Smooth muscle cell (in vitro differentiated cells): ENCODE measurements at regions not wholly inside any gene's neighbourhood (a gene's known extent, or its start where the extent isn't known, plus 50 kb on each side); places are given as distances from the start of the nearest gene placed in this dataset.

Experiments
- DNase-seq: peaks from one replicate; lab custom pipeline; 2025; ENCODE audit not compliant: unreplicated experiment; lab: John Stamatoyannopoulos, UW
- H2AFZ ChIP-seq: fragments of 200-600 bp; sonication (generic); 2 replicates; pipeline ENCODE4 v1.6.0; 2016; ENCODE audit warnings: antibody characterized with exemption, low read depth, mild to moderate bottlenecking
- H3F3A ChIP-seq: fragments of 200-600 bp; sonication (generic); 2 replicates; pipeline ENCODE4 v1.6.0; 2017; ENCODE audit warnings: antibody characterized with exemption, low read depth
- H3K27ac ChIP-seq: fragments of 200-600 bp; sonication (generic); 2 replicates; pipeline ENCODE4 v1.5.1; 2016; ENCODE audit warnings: low read depth, mild to moderate bottlenecking
- H3K27me3 ChIP-seq: fragments of 200-600 bp; sonication (generic); 2 replicates; pipeline ENCODE4 v1.6.1; 2016; ENCODE audit warnings: low read depth, mild to moderate bottlenecking
- H3K36me3 ChIP-seq: fragments of 200-600 bp; sonication (generic); 2 replicates; pipeline ENCODE4 v1.5.1; 2016; ENCODE audit warnings: low read depth
- H3K4me1 ChIP-seq: fragments of 200-600 bp; sonication (generic); 2 replicates; pipeline ENCODE4 v1.5.1; 2016; ENCODE audit warnings: low read depth
- H3K4me2 ChIP-seq: fragments of 200-600 bp; sonication (generic); 2 replicates; pipeline ENCODE4 v1.6.0; 2016; ENCODE audit warnings: mild to moderate bottlenecking
- H3K4me3 ChIP-seq: fragments of 200-600 bp; sonication (generic); 2 replicates; pipeline ENCODE4 v1.5.1; 2016; ENCODE audit warnings: mild to moderate bottlenecking
- H3K79me2 ChIP-seq: fragments of 200-600 bp; sonication (generic); 2 replicates; pipeline ENCODE4 v1.6.0; 2016; ENCODE audit warnings: low read depth, mild to moderate bottlenecking
- H3K9ac ChIP-seq: fragments of 200-600 bp; sonication (generic); 2 replicates; pipeline ENCODE4 v1.6.0; 2016; ENCODE audit warnings: low read depth
- H3K9me3 ChIP-seq: fragments of 200-600 bp; sonication (generic); replicated peaks from 2 replicates; pipeline ENCODE4 v1.5.1; 2016; ENCODE audit warnings: low read depth
- H4K20me1 ChIP-seq: fragments of 200-600 bp; sonication (generic); 2 replicates; pipeline ENCODE4 v1.6.0; 2016; ENCODE audit warnings: low read depth
- WGBS: methylation state at CpG from one replicate; pipeline ENCODE4 v1.1.7; 2016; ENCODE audit warnings: low lambda C conversion rate; 5-methylcytosine and 5-hydroxymethylcytosine counted together
- TF ChIP-seq, protein P1 (sequence below): fragments of 200-600 bp; sonication (generic); IDR thresholded peaks from 2 replicates; pipeline ENCODE4 v1.5.1; 2017; ENCODE audit warnings: borderline replicate concordance, mild to moderate bottlenecking, antibody characterized with exemption; ENCODE audit not compliant: insufficient read depth, poor library complexity, severe bottlenecking

DNA sequence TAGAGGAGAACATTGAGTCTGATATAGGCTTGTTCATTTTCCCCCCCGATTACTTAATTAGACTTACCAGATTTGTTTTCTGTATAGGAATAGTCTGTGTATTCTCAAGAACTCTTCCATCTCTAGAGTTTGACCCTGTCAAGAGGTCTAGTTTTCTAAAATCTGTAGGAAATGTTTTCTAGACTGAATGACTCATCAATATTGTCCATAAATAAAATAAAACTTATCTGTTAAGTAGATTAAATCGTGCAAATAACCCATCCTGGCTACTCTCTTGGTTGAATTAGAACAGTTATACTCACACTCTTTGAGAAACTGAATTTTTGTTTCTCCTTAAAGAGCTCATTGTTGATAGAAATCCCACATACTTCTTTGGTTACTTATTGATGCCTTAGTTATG, 299.2 kb upstream of the CWC22 start:
- no peaks in the 10 kb centered on the region for H3F3A ChIP-seq
- H3K36me3 ChIP-seq: no peaks in the 10 kb centered on the region
- H3K27me3 ChIP-seq: no peaks in the 10 kb centered on the region
- H3K4me1 ChIP-seq: no peaks in the 10 kb centered on the region
- H3K4me2 ChIP-seq: no peak overlapping the region
- no peaks in the 10 kb centered on the region for H4K20me1 ChIP-seq
- no peak overlapping the region for H3K27ac ChIP-seq
- no peak overlapping the region for H3K4me3 ChIP-seq
- H2AFZ ChIP-seq: peak overlapping the region; percentile 21
- H3K79me2 ChIP-seq: no peaks in the 10 kb centered on the region
- no peaks in the 10 kb centered on the region for H3K9me3 ChIP-seq
- H3K9ac ChIP-seq: no peak overlapping the region
- DNase-seq: no peak
- TF ChIP-seq, protein P1, sequence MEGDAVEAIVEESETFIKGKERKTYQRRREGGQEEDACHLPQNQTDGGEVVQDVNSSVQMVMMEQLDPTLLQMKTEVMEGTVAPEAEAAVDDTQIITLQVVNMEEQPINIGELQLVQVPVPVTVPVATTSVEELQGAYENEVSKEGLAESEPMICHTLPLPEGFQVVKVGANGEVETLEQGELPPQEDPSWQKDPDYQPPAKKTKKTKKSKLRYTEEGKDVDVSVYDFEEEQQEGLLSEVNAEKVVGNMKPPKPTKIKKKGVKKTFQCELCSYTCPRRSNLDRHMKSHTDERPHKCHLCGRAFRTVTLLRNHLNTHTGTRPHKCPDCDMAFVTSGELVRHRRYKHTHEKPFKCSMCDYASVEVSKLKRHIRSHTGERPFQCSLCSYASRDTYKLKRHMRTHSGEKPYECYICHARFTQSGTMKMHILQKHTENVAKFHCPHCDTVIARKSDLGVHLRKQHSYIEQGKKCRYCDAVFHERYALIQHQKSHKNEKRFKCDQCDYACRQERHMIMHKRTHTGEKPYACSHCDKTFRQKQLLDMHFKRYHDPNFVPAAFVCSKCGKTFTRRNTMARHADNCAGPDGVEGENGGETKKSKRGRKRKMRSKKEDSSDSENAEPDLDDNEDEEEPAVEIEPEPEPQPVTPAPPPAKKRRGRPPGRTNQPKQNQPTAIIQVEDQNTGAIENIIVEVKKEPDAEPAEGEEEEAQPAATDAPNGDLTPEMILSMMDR: no peak
- WGBS: 88% methylated on average over 2 of the region's 2 CpGs

GRCh38 chr2:180291552-180292421, 284.7 kb upstream of the CWC22 start:
- Histone ChIP-seq H3K4me3 (no peak overlapping the region), H3K27me3 (no peaks in the 10 kb centered on the region), H2AFZ (no peak overlapping the region), H3K36me3 (no peaks in the 10 kb centered on the region), H3K9ac (no peak overlapping the region), H3K9me3 (no peaks in the 10 kb centered on the region), H3K4me1 (no peaks in the 10 kb centered on the region), H4K20me1 (no peaks in the 10 kb centered on the region), H3K27ac (no peak overlapping the region), H3K79me2 (no peaks in the 10 kb centered on the region), H3K4me2 (no peak overlapping the region), H3F3A (no peaks in the 10 kb centered on the region)
- TF ChIP-seq, protein P1: no peak
- DNase-seq: no peak
- WGBS: 83% methylated on average over 6 of the region's 6 CpGs

GRCh38 chr2:180291060-180291459, 284.0 kb upstream of the CWC22 start:
- DNase-seq: no peak
- Histone ChIP-seq H3K27me3 (no peaks in the 10 kb centered on the region), H3K36me3 (no peaks in the 10 kb centered on the region), H2AFZ (no peak overlapping the region), H3K27ac (no peak overlapping the region), H3K9me3 (no peaks in the 10 kb centered on the region), H3K9ac (no peak overlapping the region), H4K20me1 (no peaks in the 10 kb centered on the region), H3K79me2 (no peaks in the 10 kb centered on the region), H3K4me2 (no peak overlapping the region), H3K4me3 (no peak overlapping the region), H3F3A (no peaks in the 10 kb centered on the region), H3K4me1 (no peaks in the 10 kb centered on the region)
- 30% methylated on average over 2 of the region's 2 CpGs for WGBS
- TF ChIP-seq, protein P1: no peak

DNA sequence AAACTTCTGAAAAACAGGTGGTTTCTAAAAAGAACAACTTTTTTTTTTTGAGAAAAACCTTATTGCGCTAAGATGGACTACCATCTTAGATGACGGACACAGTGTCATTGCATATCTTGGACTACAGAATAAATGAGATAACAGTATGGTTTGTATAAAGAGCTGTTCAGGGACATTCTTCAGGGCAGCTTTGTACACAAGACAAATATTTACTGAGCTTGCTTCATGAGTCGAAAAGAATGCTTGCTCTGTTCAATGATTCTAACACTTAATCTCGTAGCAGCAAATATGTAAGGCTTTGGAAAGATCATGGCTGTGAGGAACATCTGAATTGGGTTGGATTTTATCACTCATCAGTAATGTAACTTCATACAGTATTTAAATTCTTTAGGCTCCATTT, 282.5 kb upstream of the CWC22 start:
- no peaks in the 10 kb centered on the region for H3K79me2 ChIP-seq
- peak overlapping the region; percentile 56 for H2AFZ ChIP-seq
- 40% methylated on average over 4 of the region's 4 CpGs for WGBS
- DNase-seq: no peak
- H3F3A ChIP-seq: no peaks in the 10 kb centered on the region
- H3K9ac ChIP-seq: no peak overlapping the region
- peak overlapping the region; percentile 28 for H3K4me2 ChIP-seq
- no peaks in the 10 kb centered on the region for H3K4me1 ChIP-seq
- no peaks in the 10 kb centered on the region for H3K27me3 ChIP-seq
- H3K36me3 ChIP-seq: no peaks in the 10 kb centered on the region
- H4K20me1 ChIP-seq: no peaks in the 10 kb centered on the region
- H3K4me3 ChIP-seq: no peak overlapping the region
- TF ChIP-seq, protein P1: no peak
- H3K9me3 ChIP-seq: no peaks in the 10 kb centered on the region
- no peak overlapping the region for H3K27ac ChIP-seq
